Ascending aorta (tissue), 2 donors: ENCODE measurements at regions not wholly inside any gene's neighbourhood (a gene's known extent, or its start where the extent isn't known, plus 50 kb on each side); places are given as distances from the start of the nearest gene placed in this dataset.
"Not testable (repeated sequence)": the region's sequence is repeated elsewhere in the genome, so short reads cannot be mapped to it uniquely, and the experiment has no call there.

Experiments used
- DNase-seq, 2 donors: peaks; one replicate each; pipeline ENCODE4 v3.0.0-alpha.2; 2019; ENCODE audit warnings: low spot score in 2 of 2
- H3K27ac ChIP-seq, 2 donors: fragments of 200-600 bp; sonication (generic); one replicate each; pipeline ENCODE4 v1.5.1; 2016 to 2017; ENCODE audit warnings: mild to moderate bottlenecking in 1 of 2
- H3K27me3 ChIP-seq: fragments of 200-600 bp; sonication (generic); one replicate; pipeline ENCODE4 v1.5.1; 2017
- H3K36me3 ChIP-seq, 2 donors: fragments of 200-600 bp; sonication (generic); one replicate each; pipeline ENCODE4 v1.5.1; 2016
- H3K4me1 ChIP-seq, 2 donors: fragments of 200-600 bp; sonication (generic); one replicate each; pipeline ENCODE4 v1.5.1; 2016 to 2017; ENCODE audit warnings: mild to moderate bottlenecking in 1 of 2
- H3K4me3 ChIP-seq, 2 donors: fragments of 200-600 bp; sonication (generic); one replicate each; pipeline ENCODE4 v1.5.1; 2016 to 2017; ENCODE audit warnings: mild to moderate bottlenecking in 1 of 2
- H3K9me3 ChIP-seq, 2 donors: fragments of 200-600 bp; sonication (generic); one replicate each; pipeline ENCODE4 v1.5.1; 2016
- intact Hi-C: fragments of 100-400 bp; cut with DNase I; formaldehyde crosslinking; loops from one replicate; pipeline ENCODE4 v1.15.1; 2023

DNA sequence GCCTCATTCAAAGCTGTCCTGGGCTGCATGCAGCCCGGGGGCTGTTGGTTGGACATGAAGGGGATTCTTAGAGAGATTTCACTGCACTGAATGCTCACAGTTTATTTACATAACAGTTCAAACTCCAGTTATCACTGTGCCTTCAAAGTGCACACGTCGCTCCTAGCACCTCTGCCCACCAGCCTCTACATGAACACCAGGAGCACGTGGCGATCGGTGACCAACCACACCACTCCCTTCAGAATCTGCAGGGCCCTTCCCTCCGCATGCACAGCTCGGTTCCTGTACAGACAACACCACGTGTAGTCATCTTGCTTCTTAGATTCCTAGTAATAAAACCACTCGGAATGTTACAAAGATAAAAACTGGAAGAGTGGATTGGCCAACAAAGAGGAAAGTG, 72.9 kb upstream of the GOLGA6L6 start:
- H3K9me3 ChIP-seq, H3K4me3 ChIP-seq, H3K27me3 ChIP-seq, DNase-seq, H3K27ac ChIP-seq, H3K36me3 ChIP-seq, intact Hi-C loops, H3K4me1 ChIP-seq: not testable (repeated sequence)

DNA sequence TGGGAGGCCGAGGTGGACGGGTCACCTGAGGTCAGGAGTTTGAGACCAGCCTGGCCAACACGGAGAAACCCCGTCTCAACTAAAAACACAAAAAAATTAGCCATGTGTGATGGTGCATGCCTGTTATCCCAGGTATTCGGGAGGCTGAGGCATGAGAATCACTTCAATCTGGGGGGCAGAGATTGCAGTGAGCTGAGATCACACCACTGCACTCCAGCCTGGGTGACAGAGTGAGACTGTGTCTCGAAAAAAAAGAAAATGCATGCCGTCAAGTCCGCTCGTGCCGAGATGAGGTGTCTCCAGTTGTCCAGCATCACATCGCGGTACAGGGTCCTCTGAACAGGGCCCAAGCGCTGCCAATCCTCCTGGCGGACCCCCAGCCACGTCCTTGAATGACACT, 71.2 kb upstream of the GOLGA6L6 start:
- H3K27ac ChIP-seq, intact Hi-C loops, H3K36me3 ChIP-seq, H3K27me3 ChIP-seq, DNase-seq, H3K4me3 ChIP-seq, H3K4me1 ChIP-seq, H3K9me3 ChIP-seq: not testable (repeated sequence)

DNA sequence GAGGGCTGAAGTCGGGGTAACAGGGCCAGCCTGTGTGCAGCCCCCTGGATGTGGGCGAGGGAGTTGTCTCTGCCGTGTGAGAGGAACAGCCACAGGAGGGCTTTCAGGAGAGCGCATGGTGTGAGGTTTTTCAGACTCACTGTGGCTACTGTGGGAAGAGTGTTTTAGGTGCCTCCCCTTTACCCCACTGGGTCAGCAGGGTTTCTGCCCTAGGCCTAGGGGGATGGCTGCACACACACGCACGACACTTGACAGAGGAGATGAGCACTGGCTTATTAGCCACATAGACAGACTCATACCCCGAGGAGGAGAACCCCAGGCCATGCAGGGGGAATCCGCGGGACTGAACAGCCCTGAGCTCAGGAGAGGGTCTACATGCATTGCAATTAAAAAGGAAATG, 70.8 kb upstream of the GOLGA6L6 start:
- H3K4me1 ChIP-seq, H3K36me3 ChIP-seq, H3K9me3 ChIP-seq, H3K27ac ChIP-seq, H3K4me3 ChIP-seq, H3K27me3 ChIP-seq, intact Hi-C loops, DNase-seq: not testable (repeated sequence)

DNA sequence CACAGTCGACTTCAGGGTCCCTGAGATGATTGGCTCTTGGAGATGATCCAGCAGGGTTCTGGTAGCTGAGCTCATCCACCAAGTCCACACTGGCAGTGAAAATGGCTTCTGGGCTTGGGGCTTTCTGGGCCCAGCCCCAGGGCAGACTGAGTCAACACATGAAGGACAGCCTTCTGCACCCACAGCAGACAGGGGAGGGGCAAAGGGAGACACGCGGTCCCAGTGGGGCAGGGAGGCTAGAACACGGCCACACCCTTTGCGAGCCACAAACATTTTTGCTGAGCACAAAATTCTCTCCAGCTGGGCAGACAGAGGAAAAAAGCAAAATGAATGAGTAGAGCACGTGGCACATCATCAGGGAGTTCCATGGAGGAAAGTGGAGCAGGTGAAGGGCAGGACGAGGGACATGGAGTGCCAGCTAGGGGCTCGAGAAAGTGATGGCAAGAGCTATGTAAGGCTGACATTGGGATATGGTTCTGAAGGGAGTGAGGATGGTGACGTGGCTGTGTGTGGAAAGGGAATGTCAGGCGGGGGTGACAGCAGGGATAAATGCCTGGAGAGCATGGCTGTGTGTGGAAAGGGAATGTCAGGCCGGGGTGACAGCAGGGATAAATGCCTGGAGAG, 70.2 kb upstream of the GOLGA6L6 start:
- H3K4me3 ChIP-seq, H3K36me3 ChIP-seq, intact Hi-C loops, H3K4me1 ChIP-seq, H3K9me3 ChIP-seq, H3K27me3 ChIP-seq, DNase-seq, H3K27ac ChIP-seq: not testable (repeated sequence)

DNA sequence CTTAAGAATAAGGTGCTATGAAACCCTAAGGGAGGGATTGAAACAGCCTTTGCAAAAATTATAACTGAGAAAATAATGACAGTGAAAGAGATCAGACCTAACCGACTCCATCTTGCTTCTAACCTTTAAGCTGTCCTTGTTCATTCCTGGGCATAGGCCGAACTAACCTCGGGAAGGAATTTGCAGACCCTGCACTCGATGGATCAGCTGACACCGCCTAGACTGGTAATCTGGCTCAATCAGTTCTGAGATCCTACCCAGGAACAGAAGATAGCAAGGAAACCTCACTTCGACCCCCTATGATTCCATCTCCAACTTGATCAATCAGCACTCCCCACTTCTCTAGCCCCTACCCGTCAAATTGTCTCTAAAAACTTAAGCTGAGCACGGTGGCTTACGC, 66.6 kb upstream of the GOLGA6L6 start:
- H3K27me3 ChIP-seq, H3K36me3 ChIP-seq, intact Hi-C loops, H3K4me3 ChIP-seq, H3K4me1 ChIP-seq, DNase-seq, H3K9me3 ChIP-seq, H3K27ac ChIP-seq: not testable (repeated sequence)

DNA sequence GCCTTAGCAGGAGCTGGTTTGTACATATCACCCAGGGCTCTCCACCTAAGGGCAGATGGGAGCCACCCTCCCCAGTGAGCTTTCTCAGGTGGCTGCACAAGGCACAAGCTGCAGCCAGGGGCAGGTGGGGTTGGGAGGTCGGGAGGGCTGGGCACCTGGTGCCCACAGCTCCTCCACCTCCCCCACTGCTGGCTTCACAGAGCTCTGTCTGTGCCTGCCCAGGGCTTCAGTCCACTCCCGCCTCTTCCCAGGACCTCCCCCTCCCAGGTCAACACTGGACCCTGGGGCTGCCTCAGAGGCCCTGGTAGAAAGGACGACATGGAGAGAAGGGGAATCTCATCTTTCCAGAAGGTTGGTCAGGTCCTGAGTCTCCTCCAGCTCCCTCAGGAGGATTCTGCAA, 55.6 kb upstream of the GOLGA6L6 start:
- H3K27ac ChIP-seq, DNase-seq, H3K9me3 ChIP-seq, H3K4me3 ChIP-seq, H3K36me3 ChIP-seq, H3K4me1 ChIP-seq, H3K27me3 ChIP-seq, intact Hi-C loops: not testable (repeated sequence)

DNA sequence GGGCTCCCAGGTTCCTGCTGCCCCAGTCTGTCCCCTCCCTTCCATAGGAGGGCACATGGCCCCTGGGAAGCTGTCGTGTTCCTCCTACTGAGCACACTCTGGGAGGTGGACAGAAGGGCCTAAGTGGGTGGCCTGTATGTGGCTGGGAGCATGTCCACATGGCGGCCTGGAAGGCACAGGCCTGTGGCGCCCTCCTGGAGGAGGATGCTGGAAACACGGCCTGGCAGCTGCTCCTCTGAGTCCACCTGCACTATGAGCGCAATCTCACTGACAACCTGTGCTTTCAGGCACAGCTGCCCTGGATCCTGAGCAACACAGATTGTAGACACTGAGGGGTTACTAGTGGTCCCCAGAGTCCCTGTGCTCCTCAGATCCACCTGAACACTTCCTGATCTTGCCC, 52.6 kb upstream of the GOLGA6L6 start:
- H3K9me3 ChIP-seq, H3K27ac ChIP-seq, H3K36me3 ChIP-seq, H3K4me3 ChIP-seq, DNase-seq, H3K27me3 ChIP-seq, H3K4me1 ChIP-seq, intact Hi-C loops: not testable (repeated sequence)

DNA sequence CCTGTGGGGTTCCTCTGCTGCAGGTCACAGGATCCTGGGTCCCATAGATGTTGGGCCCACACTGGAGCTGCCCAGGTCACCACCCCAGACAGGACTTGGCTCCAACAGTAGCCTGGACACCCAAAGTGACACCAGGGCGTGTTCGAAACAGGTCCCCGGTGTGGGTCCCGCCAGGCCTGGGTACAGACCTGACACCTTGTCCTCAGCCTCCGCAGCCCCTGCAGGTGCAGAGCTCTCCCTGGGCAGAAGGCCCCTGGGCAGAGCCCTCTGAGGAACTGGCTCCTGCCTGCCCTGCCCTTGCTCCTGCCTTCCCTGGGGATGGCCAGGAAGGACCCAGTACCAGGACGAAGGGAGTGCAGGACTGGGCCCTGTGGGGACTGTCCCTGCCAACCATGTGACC, 50.3 kb upstream of the GOLGA6L6 start:
- intact Hi-C loops, H3K4me1 ChIP-seq, H3K27ac ChIP-seq, H3K36me3 ChIP-seq, H3K27me3 ChIP-seq, H3K9me3 ChIP-seq, H3K4me3 ChIP-seq, DNase-seq: not testable (repeated sequence)
